GM18858 (cell line): ENCODE measurements at regions not wholly inside any gene's neighbourhood (a gene's known extent, or its start where the extent isn't known, plus 50 kb on each side); places are given as distances from the start of the nearest gene placed in this dataset.
"Not testable (repeated sequence)": the region's sequence is repeated elsewhere in the genome, so short reads cannot be mapped to it uniquely, and the experiment has no call there.

Experiments used
- ATAC-seq: cut with Tn5 transposase; IDR thresholded peaks from one replicate; pipeline ENCODE4 v1.9.1; 2021; ENCODE audit not compliant: unreplicated experiment

- not testable (repeated sequence) for ATAC-seq
Measured at GRCh38 chr9:103611950-103612349, 482.2 kb upstream of the SMC2 start.

GRCh38 chr9:103615994-103616393 is 478.1 kb upstream of the SMC2 start:
- ATAC-seq = no peak

- ATAC-seq = no peak
Measured at GRCh38 chr9:103617046-103617445, 477.1 kb upstream of the SMC2 start.

- no peak for ATAC-seq
Measured at GRCh38 chr9:103625161-103625804, 468.8 kb upstream of the SMC2 start.

GRCh38 chr9:103627731-103628130 is 466.4 kb upstream of the SMC2 start:
- ATAC-seq = no peak

- no peak for ATAC-seq
Measured at GRCh38 chr9:103649086-103649485, 445.0 kb upstream of the SMC2 start.

- ATAC-seq = no peak
Measured at GRCh38 chr9:103658156-103658555, 436.0 kb upstream of the SMC2 start.

GRCh38 chr9:103660830-103661229 is 433.3 kb upstream of the SMC2 start:
- ATAC-seq = no peak

GRCh38 chr9:103661663-103662062 is 432.4 kb upstream of the SMC2 start:
- ATAC-seq = no peak

- no peak for ATAC-seq
Measured at GRCh38 chr9:103669296-103669695, 424.8 kb upstream of the SMC2 start.

- ATAC-seq = no peak
Measured at GRCh38 chr9:103674271-103674670, 419.8 kb upstream of the SMC2 start.

- ATAC-seq = no peak
Measured at GRCh38 chr9:103680581-103680980, 413.5 kb upstream of the SMC2 start.

GRCh38 chr9:103681435-103681834 is 412.7 kb upstream of the SMC2 start:
- no peak for ATAC-seq

- no peak for ATAC-seq
Measured at GRCh38 chr9:103700195-103700962, 393.7 kb upstream of the SMC2 start.

- ATAC-seq = no peak
Measured at GRCh38 chr9:103702572-103702971, 391.5 kb upstream of the SMC2 start.

- no peak for ATAC-seq
Measured at GRCh38 chr9:103707181-103707580, 386.9 kb upstream of the SMC2 start.

GRCh38 chr9:103709366-103709765 is 384.7 kb upstream of the SMC2 start:
- no peak for ATAC-seq

- ATAC-seq = no peak
Measured at GRCh38 chr9:103713631-103714030, 380.5 kb upstream of the SMC2 start.

- ATAC-seq = no peak
Measured at GRCh38 chr9:103714992-103715391, 379.1 kb upstream of the SMC2 start.

GRCh38 chr9:103721056-103721455 is 373.1 kb upstream of the SMC2 start:
- no peak for ATAC-seq

GRCh38 chr9:103730866-103731265 is 363.2 kb upstream of the SMC2 start:
- no peak for ATAC-seq

GRCh38 chr9:103731541-103731940 is 362.6 kb upstream of the SMC2 start:
- ATAC-seq = no peak

- ATAC-seq = no peak
Measured at GRCh38 chr9:103734471-103734870, 359.6 kb upstream of the SMC2 start.
